Transverse colon (tissue), 4 donors: ENCODE measurements at regions not wholly inside any gene's neighbourhood (a gene's known extent, or its start where the extent isn't known, plus 50 kb on each side); places are given as distances from the start of the nearest gene placed in this dataset.
"Not testable (repeated sequence)": the region's sequence is repeated elsewhere in the genome, so short reads cannot be mapped to it uniquely, and the experiment has no call there.

Experiments
- DNase-seq: peaks from one replicate; pipeline ENCODE4 v3.0.0-alpha.2; 2019
- H3K27ac ChIP-seq, 4 donors: fragments of 200-600 bp; sonication (generic); 2 replicates each; pipeline ENCODE4 v1.5.1; 2016 to 2018; ENCODE audit warnings: inconsistent platforms in 4 of 4
- H3K27me3 ChIP-seq: fragments of 200-600 bp; sonication (generic); 2 replicates; pipeline ENCODE4 v1.5.1; 2017; ENCODE audit warnings: inconsistent platforms
- H3K36me3 ChIP-seq, 4 donors: fragments of 200-600 bp; sonication (generic); 2 replicates each; pipeline ENCODE4 v1.5.1; 2017 to 2019; ENCODE audit warnings: inconsistent platforms in 4 of 4
- H3K4me1 ChIP-seq, 4 donors: fragments of 200-600 bp; sonication (generic); 2 replicates each; pipeline ENCODE4 v1.5.1; 2017 to 2020; ENCODE audit warnings: inconsistent platforms in 4 of 4
- H3K4me3 ChIP-seq, 4 donors: fragments of 200-600 bp; sonication (generic); 1 replicate in 1 of 4; 2 replicates in 3 of 4; pipeline versions ENCODE4 v1.5.1 to v1.6.1; 2017 to 2019; ENCODE audit warnings: inconsistent platforms in 4 of 4
- H3K9me3 ChIP-seq, 2 donors: fragments of 200-600 bp; sonication (generic); 2 replicates each; pipeline ENCODE4 v1.5.1; 2017 to 2019; ENCODE audit warnings: inconsistent platforms in 2 of 2
- CTCF ChIP-seq, 5 experiments: fragments of 200-600 bp in 3 of 5; fragments of 450-650 bp in 2 of 5; sonication (generic) in 3 of 5; IDR thresholded peaks; 1 replicate in 2 of 5; 2 replicates in 3 of 5; pipeline ENCODE4 v1.5.1; 2016 to 2017; ENCODE audit warnings: antibody characterized with exemption in 5 of 5, inconsistent platforms in 3 of 5, mild to moderate bottlenecking in 2 of 5, moderate library complexity in 1 of 5
- EP300 ChIP-seq: sonication (generic); formaldehyde crosslinking; IDR thresholded peaks from one replicate; pipeline ENCODE4 v1.6.1; 2017; ENCODE audit warnings: antibody characterized with exemption, low read depth
- POLR2A ChIP-seq: fragments of 450-650 bp; IDR thresholded peaks from one replicate; pipeline ENCODE4 v1.6.1; 2016; ENCODE audit warnings: antibody characterized with exemption, mild to moderate bottlenecking, moderate library complexity
- POLR2AphosphoS5 ChIP-seq, 3 donors: sonication (generic); formaldehyde crosslinking; IDR thresholded peaks; one replicate each; pipeline ENCODE4 v1.6.1; 2016; ENCODE audit warnings: antibody characterized with exemption in 3 of 3
- WGBS, 2 donors: methylation state at CpG; one replicate each; pipeline ENCODE4 v1.1.5; 2018; ENCODE audit warnings: low coverage in 1 of 2; 5-methylcytosine and 5-hydroxymethylcytosine counted together
- in situ Hi-C, 4 donors: fragments of 200-750 bp; cut with MboI; loops; one replicate each; pipeline versions ENCODE4 v1.15.0 to v1.15.1; 2017; ENCODE audit warnings: low sequenced_read_pairs in 3 of 4, low pct_ligation_motif_present in 1 of 4, low pct_unique_long_range_greater_than_20kb in 1 of 4
- intact Hi-C: fragments of 100-400 bp; cut with DNase I; formaldehyde crosslinking; loops from one replicate; pipeline ENCODE4 v1.15.1; 2023; ENCODE audit warnings: low total_unique reads

- in situ Hi-C loops: no loop called here
- intact Hi-C loops: no loop called here
- 88 to 92% methylated on average over 5 of the region's 5 CpGs for WGBS, 2 donors
Observed at GRCh38 chr7:67489881-67490280, 493.2 kb downstream of the TYW1 start.

GRCh38 chr7:67493366-67493765, 496.7 kb downstream of the TYW1 start:
- 73 to 75% methylated on average over 6 to 8 of the region's 8 CpGs for WGBS, 2 donors
- in situ Hi-C loops (no loop called here), intact Hi-C loops (no loop called here)
- Histone ChIP-seq H3K4me1 (no peaks in the 10 kb centered on the region), H3K27ac (no peak overlapping the region), H3K36me3 (no peaks in the 10 kb centered on the region), H3K4me3 (no peak overlapping the region), H3K27me3 (no peaks in the 10 kb centered on the region), H3K9me3 (no peaks in the 10 kb centered on the region)
- no peak for DNase-seq
- TF ChIP-seq POLR2AphosphoS5 (IDR thresholded peaks at IDR 0.05) (no peak), POLR2A (no peak), CTCF (IDR thresholded peaks at IDR 0.05) (no peak), EP300 (no peak)

More at GRCh38 chr7:67489881-67490280, 493.2 kb downstream of the TYW1 start:
- H3K4me3 ChIP-seq: no peak overlapping the region
- no peaks in the 10 kb centered on the region for H3K36me3 ChIP-seq
- no peak overlapping the region for H3K27ac ChIP-seq
- H3K9me3 ChIP-seq: no peaks in the 10 kb centered on the region
- DNase-seq: no peak
- no peaks in the 10 kb centered on the region for H3K4me1 ChIP-seq
- no peaks in the 10 kb centered on the region for H3K27me3 ChIP-seq
- TF ChIP-seq CTCF (IDR thresholded peaks at IDR 0.05) (no peak), EP300 (no peak), POLR2AphosphoS5 (IDR thresholded peaks at IDR 0.05) (no peak), POLR2A (no peak)

GRCh38 chr7:67496589-67496988, 500.0 kb downstream of the TYW1 start:
- Histone ChIP-seq H3K27me3 (no peaks in the 10 kb centered on the region), H3K36me3 (no peaks in the 10 kb centered on the region), H3K27ac (no peak overlapping the region), H3K4me3 (no peak overlapping the region), H3K4me1 (no peaks in the 10 kb centered on the region), H3K9me3 (no peaks in the 10 kb centered on the region)
- DNase-seq: no peak
- in situ Hi-C loops: no loop called here
- WGBS, 2 donors: 51 to 80% methylated on average over 6 to 7 of the region's 7 CpGs
- TF ChIP-seq POLR2AphosphoS5 (IDR thresholded peaks at IDR 0.05) (no peak), CTCF (IDR thresholded peaks at IDR 0.05) (no peak)
- intact Hi-C loops: no loop called here

- H3K36me3 ChIP-seq, intact Hi-C loops, H3K27me3 ChIP-seq, H3K9me3 ChIP-seq, in situ Hi-C loops, H3K4me1 ChIP-seq, H3K27ac ChIP-seq, DNase-seq, H3K4me3 ChIP-seq: not testable (repeated sequence)
- 83 to 92% methylated on average over 2 to 3 of the region's 3 CpGs for WGBS, 2 donors
Observed at GRCh38 chr7:67497914-67498313, 501.3 kb downstream of the TYW1 start.

- 85% methylated on average over 3 of the region's 3 CpGs; no CpG with 5 or more reads in 1 of the 2 donors for WGBS, 2 donors
- Histone ChIP-seq H3K36me3 (no peaks in the 10 kb centered on the region), H3K9me3 (no peaks in the 10 kb centered on the region), H3K27me3 (no peaks in the 10 kb centered on the region), H3K4me1 (no peaks in the 10 kb centered on the region), H3K4me3 (no peak overlapping the region), H3K27ac (no peak overlapping the region)
- intact Hi-C loops: no loop called here
- TF ChIP-seq EP300 (no peak), CTCF (IDR thresholded peaks at IDR 0.05) (no peak), POLR2AphosphoS5 (IDR thresholded peaks at IDR 0.05) (no peak), POLR2A (no peak)
- in situ Hi-C loops: no loop called here
- DNase-seq: no peak
Observed at GRCh38 chr7:67502929-67503328, 506.3 kb downstream of the TYW1 start.
